T-cell (primary cell): ENCODE measurements at regions not wholly inside any gene's neighbourhood (a gene's known extent, or its start where the extent isn't known, plus 50 kb on each side); places are given as distances from the start of the nearest gene placed in this dataset.

Source experiments
- ATAC-seq, 4 experiments: fragments of 200-7000 bp in 3 of 4; fragments of 150-1000 bp in 1 of 4; cut with Tn5 transposase; replicated peaks in 1 of 4; 1 replicate in 3 of 4; 2 replicates in 1 of 4; pipeline ENCODE4 v1.10.0; 2021; ENCODE audit warnings: moderate library complexity in 3 of 4, mild to moderate bottlenecking in 2 of 4, moderate number of reproducible peaks in 1 of 4
- CTCF ChIA-PET, 2 donors: fragments of 300-600 bp; sonication (Branson Sonifier 250); formaldehyde crosslinking; loops; one replicate each; lab custom pipeline; 2022; ENCODE audit warnings: antibody characterized with exemption in 2 of 2; lab: Charles Lee
- POLR2A ChIA-PET, 2 donors: fragments of 300-600 bp; sonication (Branson Sonifier 250); formaldehyde crosslinking; loops; one replicate each; lab custom pipeline; 2022; ENCODE audit warnings: antibody characterized with exemption in 2 of 2; lab: Charles Lee
- DNase-seq, 35 experiments: peaks; one replicate each; pipeline versions ENCODE4 v3.0.0 to v3.0.0-alpha.2; 2013 to 2023
- H3K27ac ChIP-seq: one replicate; pipeline ENCODE4 v1.5.1; 2013; ENCODE audit warnings: low read length
- H3K27me3 ChIP-seq, 2 experiments: replicated peaks in 1 of 2; 1 replicate in 1 of 2; 2 replicates in 1 of 2; pipeline versions ENCODE4 v1.6.1 to v1.7.0; 2013; ENCODE audit warnings: low read length in 1 of 2, mixed read lengths in 1 of 2; ENCODE audit not compliant: control insufficient read depth in 2 of 2, insufficient read depth in 2 of 2; ENCODE audit errors: extremely low read depth in 1 of 2
- H3K36me3 ChIP-seq, 2 donors: 1 replicate in 1 of 2; 2 replicates in 1 of 2; pipeline versions ENCODE4 v1.6.1 to v1.7.0; 2013; ENCODE audit warnings: low read length in 1 of 2; ENCODE audit not compliant: control insufficient read depth in 2 of 2, insufficient read depth in 1 of 2; ENCODE audit errors: extremely low read depth in 1 of 2
- H3K4me1 ChIP-seq, 2 experiments: 1 replicate in 1 of 2; 2 replicates in 1 of 2; pipeline versions ENCODE4 v1.6.1 to v1.7.0; 2013; ENCODE audit warnings: low read length in 2 of 2, mixed read lengths in 1 of 2; ENCODE audit not compliant: insufficient read depth in 2 of 2, control insufficient read depth in 1 of 2; ENCODE audit errors: extremely low read depth in 1 of 2
- H3K4me3 ChIP-seq, 2 donors: 1 replicate in 1 of 2; 2 replicates in 1 of 2; pipeline versions ENCODE4 v1.5.1 to v1.7.0; 2013; ENCODE audit warnings: mild to moderate bottlenecking in 2 of 2, low read length in 1 of 2, moderate library complexity in 1 of 2; ENCODE audit not compliant: control insufficient read depth in 1 of 2; ENCODE audit errors: extremely low read depth in 1 of 2
- H3K9me3 ChIP-seq: 2 replicates; pipeline ENCODE4 v1.7.0; 2013
- H3K27ac Mint-ChIP-seq, 2 donors: one replicate each; pipeline ENCODE4 v1.8.0; 2020 to 2021; ENCODE audit warnings: mild to moderate bottlenecking in 2 of 2, mixed read lengths in 2 of 2
- H3K27me3 Mint-ChIP-seq, 2 donors: one replicate each; pipeline ENCODE4 v1.8.0; 2021 to 2022; ENCODE audit warnings: mixed read lengths in 2 of 2
- H3K36me3 Mint-ChIP-seq: one replicate; pipeline ENCODE4 v1.8.0; 2021; ENCODE audit warnings: mixed read lengths
- H3K4me1 Mint-ChIP-seq, 3 donors: one replicate each; pipeline ENCODE4 v1.8.0; 2020 to 2022; ENCODE audit warnings: mixed read lengths in 3 of 3, mild to moderate bottlenecking in 1 of 3
- H3K4me3 Mint-ChIP-seq, 3 donors: one replicate each; pipeline ENCODE4 v1.8.0; 2020 to 2022; ENCODE audit warnings: mild to moderate bottlenecking in 3 of 3, mixed read lengths in 3 of 3, moderate library complexity in 3 of 3
- H3K9me3 Mint-ChIP-seq, 3 donors: one replicate each; pipeline ENCODE4 v1.8.0; 2020 to 2022; ENCODE audit warnings: mixed read lengths in 3 of 3
- WGBS: methylation state at CpG from one replicate; pipeline ENCODE4 v1.1.5; 2013; ENCODE audit warnings: missing lambda C conversion rate; ENCODE audit not compliant: insufficient coverage; 5-methylcytosine and 5-hydroxymethylcytosine counted together

- no peak overlapping the region for H3K4me3 Mint-ChIP-seq
- H3K4me3 ChIP-seq: no peak overlapping the region
- ATAC-seq (no peak), DNase-seq (no peak)
- H3K27ac Mint-ChIP-seq: no peak overlapping the region
- H3K9me3 Mint-ChIP-seq: peaks cover 3 to 11% (median 7%) of the 10 kb centered on the region in 3 donors
- ChIA-PET POLR2A (no interaction called here), CTCF (no interaction called here)
- no peaks in the 10 kb centered on the region for H3K36me3 Mint-ChIP-seq
- H3K4me1 ChIP-seq: no peaks in the 10 kb centered on the region
- no peaks in the 10 kb centered on the region for H3K27me3 Mint-ChIP-seq
- no peak overlapping the region for H3K27ac ChIP-seq
- H3K36me3 ChIP-seq: no peaks in the 10 kb centered on the region
- no peaks in the 10 kb centered on the region for H3K9me3 ChIP-seq
- no peaks in the 10 kb centered on the region for H3K4me1 Mint-ChIP-seq
- peaks cover 0 to 3% of the 10 kb centered on the region in 2 experiments for H3K27me3 ChIP-seq
- 68% methylated on average over 7 of the region's 7 CpGs for WGBS
These were observed 139.9 kb upstream of the NUPR2 start for GRCh38 chr7:56256108-56256507.

DNA sequence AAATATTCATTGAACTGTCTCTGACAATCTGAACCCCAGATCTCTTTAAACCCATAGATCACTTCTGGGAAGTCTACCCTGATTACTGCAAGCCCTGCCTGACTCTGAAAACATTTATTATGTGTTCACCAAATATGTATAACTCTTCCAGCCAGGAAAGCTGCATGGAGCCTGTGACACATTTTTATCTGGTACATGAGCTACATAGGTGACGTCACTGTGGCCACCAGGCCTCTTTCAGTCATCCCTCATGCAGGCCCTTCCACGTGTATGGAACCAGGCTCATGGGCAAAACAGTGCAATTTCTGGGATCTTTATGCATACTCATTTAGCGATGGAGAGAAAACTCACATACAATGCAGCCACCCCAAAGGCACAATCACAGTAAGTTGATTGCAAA, 133.9 kb upstream of the NUPR2 start:
- ATAC-seq: no peak
- Mint-ChIP-seq H3K9me3 (peaks cover 9 to 20% (median 13%) of the 10 kb centered on the region in 3 donors), H3K4me3 (no peak overlapping the region), H3K27me3 (no peaks in the 10 kb centered on the region), H3K27ac (no peak overlapping the region), H3K4me1 (no peaks in the 10 kb centered on the region), H3K36me3 (no peaks in the 10 kb centered on the region)
- no peaks in the 10 kb centered on the region for H3K4me1 ChIP-seq
- no peaks in the 10 kb centered on the region for H3K9me3 ChIP-seq
- H3K27me3 ChIP-seq: peaks cover 0 to 3% of the 10 kb centered on the region in 2 experiments
- H3K27ac ChIP-seq: no peak overlapping the region
- H3K36me3 ChIP-seq: no peaks in the 10 kb centered on the region
- no peak for DNase-seq
- POLR2A ChIA-PET: no interaction called here
- no peak overlapping the region for H3K4me3 ChIP-seq
- CTCF ChIA-PET: no interaction called here
- WGBS: 38% methylated on average over 2 of the region's 3 CpGs

DNA sequence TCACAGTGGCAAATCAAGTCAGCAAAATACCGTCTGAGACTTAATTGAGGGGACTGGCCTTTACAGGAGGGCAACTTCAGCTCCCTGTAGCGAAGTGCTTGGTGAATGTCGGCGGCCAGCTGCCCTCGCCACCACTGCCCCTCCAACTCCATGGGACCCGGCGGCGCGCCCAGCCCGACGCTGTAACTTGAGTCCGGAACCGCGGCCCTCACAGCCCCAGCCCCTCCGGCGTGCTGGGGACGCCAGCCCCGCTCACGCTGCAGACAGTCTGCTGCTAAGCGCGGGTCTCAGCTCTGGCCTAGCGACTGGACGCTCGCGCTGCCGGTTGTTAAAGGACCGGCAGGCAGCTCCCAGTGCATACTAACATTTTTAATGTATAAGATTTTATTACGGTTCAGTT, 113.4 kb upstream of the NUPR2 start:
- H3K27ac Mint-ChIP-seq: no peak overlapping the region
- no peak overlapping the region for H3K4me3 ChIP-seq
- no peaks in the 10 kb centered on the region for H3K4me1 Mint-ChIP-seq
- no peaks in the 10 kb centered on the region for H3K36me3 ChIP-seq
- H3K36me3 Mint-ChIP-seq: no peaks in the 10 kb centered on the region
- no peak for ATAC-seq
- peaks cover 0 to 3% (median 0%) of the 10 kb centered on the region in 3 donors for H3K9me3 Mint-ChIP-seq
- no peak for DNase-seq
- H3K4me1 ChIP-seq: no peaks in the 10 kb centered on the region
- H3K9me3 ChIP-seq: no peaks in the 10 kb centered on the region
- peaks cover 0 to 6% of the 10 kb centered on the region in 2 donors for H3K27me3 Mint-ChIP-seq
- ChIA-PET CTCF (no interaction called here), POLR2A (no interaction called here)
- WGBS: 47% methylated on average over 19 of the region's 28 CpGs
- no peak overlapping the region for H3K4me3 Mint-ChIP-seq
- H3K27ac ChIP-seq: no peak overlapping the region
- peaks cover 0 to 7% of the 10 kb centered on the region in 2 experiments for H3K27me3 ChIP-seq

DNA sequence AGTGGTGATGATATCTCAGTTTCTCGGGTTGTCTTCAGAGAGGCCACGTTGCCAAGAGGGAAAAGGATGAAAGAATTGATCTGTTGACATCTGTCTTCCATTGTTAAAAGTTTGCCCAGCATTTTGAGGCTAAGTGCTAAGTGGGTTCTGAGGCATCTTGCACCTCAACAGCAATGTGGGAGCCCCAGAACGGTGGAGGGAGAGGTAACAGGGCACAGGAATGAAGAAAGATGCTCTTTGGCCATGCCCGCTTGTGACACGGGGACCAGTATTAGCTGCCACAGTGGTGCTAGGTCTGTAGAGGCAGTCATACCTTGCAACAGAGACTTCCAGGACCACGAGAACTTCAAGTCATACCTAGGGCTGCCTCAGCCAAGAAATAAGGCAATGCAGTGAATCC, 106.6 kb upstream of the NUPR2 start:
- ChIA-PET POLR2A (no interaction called here), CTCF (no interaction called here)
- no peak overlapping the region for H3K27ac ChIP-seq
- H3K36me3 Mint-ChIP-seq: no peaks in the 10 kb centered on the region
- WGBS: 51% methylated on average over 6 of the region's 6 CpGs
- H3K9me3 ChIP-seq: no peaks in the 10 kb centered on the region
- H3K4me1 Mint-ChIP-seq: no peaks in the 10 kb centered on the region
- no peak overlapping the region for H3K27ac Mint-ChIP-seq
- no peak overlapping the region for H3K4me3 ChIP-seq
- H3K36me3 ChIP-seq: no peaks in the 10 kb centered on the region
- no peak for DNase-seq
- no peak overlapping the region for H3K4me3 Mint-ChIP-seq
- peaks cover 0 to 9% (median 6%) of the 10 kb centered on the region in 3 donors for H3K9me3 Mint-ChIP-seq
- no peak for ATAC-seq
- no peaks in the 10 kb centered on the region for H3K4me1 ChIP-seq
- H3K27me3 Mint-ChIP-seq: peaks cover 0 to 2% of the 10 kb centered on the region in 2 donors
- peaks cover 0 to 2% of the 10 kb centered on the region in 2 experiments for H3K27me3 ChIP-seq

DNA sequence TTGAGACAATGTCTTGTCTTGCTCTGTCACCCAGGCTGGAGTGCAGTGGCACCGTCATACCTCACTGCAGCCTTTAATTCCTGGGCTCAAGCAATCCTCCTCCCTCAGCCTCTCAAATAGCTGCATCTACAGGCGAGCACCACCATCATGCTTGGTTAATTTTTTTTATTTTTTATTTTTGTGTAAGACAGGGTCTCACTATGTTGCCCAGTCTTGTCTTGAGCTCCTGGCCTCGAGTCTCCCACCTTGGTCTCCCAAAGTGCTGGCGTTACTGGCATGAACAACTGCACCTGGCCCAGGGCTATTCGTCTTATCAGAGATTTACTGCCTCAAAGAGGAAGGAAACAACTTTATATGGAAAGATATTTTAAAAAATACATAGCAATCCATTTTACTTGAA, 102.8 kb upstream of the NUPR2 start:
- POLR2A ChIA-PET: no interaction called here
- H3K27me3 Mint-ChIP-seq: no peaks in the 10 kb centered on the region
- no peaks in the 10 kb centered on the region for H3K27me3 ChIP-seq
- CTCF ChIA-PET: no interaction called here
- no peak overlapping the region for H3K27ac Mint-ChIP-seq
- H3K9me3 ChIP-seq: no peaks in the 10 kb centered on the region
- DNase-seq: no peak
- no peak overlapping the region for H3K4me3 ChIP-seq
- H3K4me1 ChIP-seq: no peaks in the 10 kb centered on the region
- 0% methylated on average over 1 of the region's 5 CpGs for WGBS
- ATAC-seq: no peak
- no peaks in the 10 kb centered on the region for H3K4me1 Mint-ChIP-seq
- H3K36me3 ChIP-seq: no peaks in the 10 kb centered on the region
- no peak overlapping the region for H3K27ac ChIP-seq
- no peaks in the 10 kb centered on the region for H3K36me3 Mint-ChIP-seq
- H3K4me3 Mint-ChIP-seq: no peak overlapping the region
- H3K9me3 Mint-ChIP-seq: peaks cover 10 to 21% (median 16%) of the 10 kb centered on the region in 3 donors

DNA sequence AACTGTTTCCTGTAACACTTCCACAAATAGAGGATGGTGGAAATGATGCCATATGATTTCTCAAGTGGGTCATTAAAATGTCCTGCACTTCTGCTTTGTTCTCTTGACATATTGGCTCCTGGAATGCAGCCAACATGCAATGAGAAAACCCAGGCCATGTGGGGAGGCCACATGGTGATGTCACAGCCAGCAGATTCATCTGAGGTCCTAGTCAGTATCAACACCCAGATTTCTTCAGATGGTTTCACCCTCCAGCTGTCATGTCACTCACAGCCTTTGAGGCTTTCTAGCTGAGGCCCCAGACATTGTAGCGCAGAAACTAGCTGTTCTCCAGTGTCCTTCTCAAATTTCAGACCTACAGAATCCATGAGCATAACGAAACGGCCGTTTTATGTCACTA, 102.3 kb upstream of the NUPR2 start:
- Histone ChIP-seq H3K9me3 (no peaks in the 10 kb centered on the region), H3K36me3 (no peaks in the 10 kb centered on the region), H3K27ac (no peak overlapping the region), H3K4me1 (no peaks in the 10 kb centered on the region), H3K4me3 (no peak overlapping the region), H3K27me3 (no peaks in the 10 kb centered on the region)
- Mint-ChIP-seq H3K4me1 (no peaks in the 10 kb centered on the region), H3K27me3 (no peaks in the 10 kb centered on the region), H3K4me3 (no peak overlapping the region), H3K36me3 (no peaks in the 10 kb centered on the region), H3K27ac (no peak overlapping the region), H3K9me3 (peaks cover 10 to 21% (median 16%) of the 10 kb centered on the region in 3 donors)
- no peak for DNase-seq
- WGBS: 67% methylated on average over 4 of the region's 4 CpGs
- POLR2A ChIA-PET: no interaction called here
- CTCF ChIA-PET: no interaction called here
- no peak for ATAC-seq

DNA sequence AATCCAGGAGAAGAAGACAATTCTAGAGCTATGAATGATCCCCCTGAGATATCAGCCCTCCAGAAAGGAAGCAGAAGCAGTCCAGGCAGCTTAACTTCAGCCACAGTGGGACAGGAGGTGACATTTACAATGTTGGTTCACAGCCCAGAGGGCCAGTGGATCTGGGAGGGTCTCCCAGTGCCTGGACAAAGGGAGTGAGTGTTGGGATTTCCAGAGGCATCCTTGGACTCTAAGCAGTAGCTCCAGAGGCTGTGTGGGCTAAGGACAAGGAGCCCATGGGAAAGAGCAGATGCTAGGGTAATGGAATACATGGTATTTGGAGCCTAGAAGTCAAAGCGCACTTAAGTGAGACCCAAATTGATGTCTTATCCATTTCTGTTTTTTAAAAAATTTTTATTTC, 97.4 kb upstream of the NUPR2 start:
- DNase-seq: no peak
- no CpG with 5 or more reads among the region's 1 CpG for WGBS
- no peaks in the 10 kb centered on the region for H3K27me3 ChIP-seq
- ATAC-seq: no peak
- no peak overlapping the region for H3K27ac ChIP-seq
- POLR2A ChIA-PET: no interaction called here
- H3K4me3 ChIP-seq: no peak overlapping the region
- H3K9me3 ChIP-seq: no peaks in the 10 kb centered on the region
- H3K4me3 Mint-ChIP-seq: no peak overlapping the region
- H3K4me1 ChIP-seq: no peaks in the 10 kb centered on the region
- no peak overlapping the region for H3K27ac Mint-ChIP-seq
- H3K4me1 Mint-ChIP-seq: no peaks in the 10 kb centered on the region
- H3K27me3 Mint-ChIP-seq: no peaks in the 10 kb centered on the region
- H3K9me3 Mint-ChIP-seq: peaks cover 7 to 24% (median 11%) of the 10 kb centered on the region in 3 donors
- CTCF ChIA-PET: no interaction called here
- no peaks in the 10 kb centered on the region for H3K36me3 Mint-ChIP-seq
- no peaks in the 10 kb centered on the region for H3K36me3 ChIP-seq
